SK-N-SH (cell line): ENCODE measurements at regions not wholly inside any gene's neighbourhood (a gene's known extent, or its start where the extent isn't known, plus 50 kb on each side); places are given as distances from the start of the nearest gene placed in this dataset.
A peak's percentile ranks its signal among the peaks of the same experiment; 100 is the strongest.

Experiments
- CTCF ChIP-seq: fragments of 200-600 bp; sonication (generic); IDR thresholded peaks from 2 replicates; pipeline ENCODE4 v1.6.1; 2017; ENCODE audit warnings: antibody characterized with exemption, mild to moderate bottlenecking, moderate library complexity
- EP300 ChIP-seq, 2 experiments: IDR thresholded peaks; 2 replicates each; pipeline versions ENCODE4 v1.4.0 to v1.6.1; 2012; ENCODE audit warnings: borderline replicate concordance in 1 of 2, low read depth in 1 of 2, low read length in 1 of 2
- FOXJ3 ChIP-seq: sonication (generic); formaldehyde crosslinking; IDR thresholded peaks from 2 replicates; pipeline ENCODE4 v1.5.1; 2020; ENCODE audit warnings: mild to moderate bottlenecking, missing genetic modification reagents
- FOXM1 ChIP-seq: IDR thresholded peaks from 2 replicates; pipeline ENCODE4 v1.4.0; 2012; ENCODE audit warnings: low read depth, mild to moderate bottlenecking
- MAX ChIP-seq: IDR thresholded peaks from 2 replicates; pipeline ENCODE4 v1.4.0; 2012; ENCODE audit warnings: low read depth
- MXI1 ChIP-seq: IDR thresholded peaks from 2 replicates; pipeline ENCODE4 v1.6.1; 2012; ENCODE audit warnings: mild to moderate bottlenecking, low read depth, low read length, improper control_type of control experiment
- NFIC ChIP-seq: IDR thresholded peaks from 2 replicates; pipeline ENCODE4 v1.4.0; 2012; ENCODE audit warnings: borderline replicate concordance
- POLR2AphosphoS5 ChIP-seq: IDR thresholded peaks from 2 replicates; pipeline ENCODE4 v1.6.1; 2012; ENCODE audit warnings: low read depth, low read length
- RAD21 ChIP-seq: IDR thresholded peaks from 2 replicates; pipeline ENCODE4 v1.6.1; 2012; ENCODE audit warnings: mild to moderate bottlenecking, low read length
- RFX5 ChIP-seq: IDR thresholded peaks from 2 replicates; pipeline ENCODE4 v1.6.1; 2012; ENCODE audit warnings: mild to moderate bottlenecking, improper control_type of control experiment, low read length
- RXRA ChIP-seq: IDR thresholded peaks from 2 replicates; pipeline ENCODE4 v1.4.0; 2012; ENCODE audit warnings: low read depth, mild to moderate bottlenecking, borderline replicate concordance
- SMC3 ChIP-seq: IDR thresholded peaks from 2 replicates; pipeline ENCODE4 v1.6.1; 2012; ENCODE audit warnings: low read depth, low read length, improper control_type of control experiment
- TAF1 ChIP-seq: IDR thresholded peaks from 2 replicates; pipeline ENCODE4 v1.6.1; 2012; ENCODE audit warnings: low read depth, mild to moderate bottlenecking, low read length, moderate library complexity, borderline replicate concordance
- YY1 ChIP-seq: IDR thresholded peaks from 2 replicates; pipeline ENCODE4 v1.4.0; 2012; ENCODE audit warnings: low read depth, mild to moderate bottlenecking

DNA sequence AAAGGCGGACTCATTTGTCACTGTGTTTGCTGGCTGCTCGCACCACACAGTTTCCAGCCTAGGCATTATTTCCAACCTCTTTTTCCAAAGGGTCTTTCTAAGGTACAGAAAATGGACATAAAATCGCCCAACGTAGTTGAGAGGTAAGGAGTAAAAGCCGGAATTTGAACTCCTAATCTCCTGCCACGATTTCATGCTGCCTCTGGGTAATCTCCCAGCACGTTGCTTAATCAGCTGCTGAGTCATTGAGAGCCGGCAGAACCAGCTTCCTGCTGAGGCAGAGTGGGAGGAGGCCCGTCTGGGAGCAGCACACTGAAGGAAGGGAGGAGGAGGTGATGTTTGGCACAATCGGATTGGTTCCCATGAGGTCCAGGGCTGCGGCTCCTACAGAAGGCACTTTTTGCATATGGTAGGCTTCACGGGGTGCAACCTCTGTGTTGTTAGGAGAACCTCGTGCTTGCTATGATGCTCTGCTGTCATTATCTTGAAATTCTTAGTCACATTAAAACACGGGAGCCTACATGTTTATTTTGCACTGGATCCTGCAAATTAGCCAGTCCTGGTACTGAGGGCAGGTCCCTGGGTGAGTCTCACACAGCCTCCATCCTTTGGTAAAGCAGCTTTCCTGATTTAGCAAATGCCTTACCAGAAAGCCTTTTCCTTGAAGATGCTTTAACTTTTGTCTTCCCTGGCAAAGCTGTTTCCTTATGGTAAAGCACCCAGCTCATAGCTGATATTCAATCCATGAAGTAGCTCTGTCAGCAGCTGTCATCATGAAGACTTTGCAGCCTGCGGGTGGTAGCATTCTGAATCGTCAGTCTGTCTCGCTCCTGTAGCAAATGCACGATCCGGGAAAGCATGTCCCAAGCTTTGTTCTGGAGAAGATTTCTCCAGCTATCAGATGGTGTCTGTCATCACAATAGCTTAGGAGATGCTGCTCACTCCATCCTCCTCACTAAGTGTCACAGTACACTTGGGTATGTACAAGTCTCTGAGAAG, 191.6 kb upstream of the MSX2 start:
- no peak for TF ChIP-seq CTCF
- TF ChIP-seq NFIC: no peak; the same call in 1 of the 2 replicates
- peak; percentile 71; the same call in 1 of the 2 replicates for TF ChIP-seq POLR2AphosphoS5
- TF ChIP-seq SMC3: no peak
- peak; percentile 35; the same call in 1 of the 2 replicates for TF ChIP-seq YY1
- peak in 1 of 2 experiments; percentile 69; a peak in 2 of 4 replicates for TF ChIP-seq EP300 (IDR thresholded peaks at IDR 0.05; ENCODE audit: borderline replicate concordance in 1 of 2, low read depth in 1 of 2, low read length in 1 of 2)
- no peak for TF ChIP-seq RAD21
- TF ChIP-seq MAX: peak; percentile 94
- no peak for TF ChIP-seq MXI1
- TF ChIP-seq RFX5: no peak
- TF ChIP-seq TAF1: no peak; the same call in 1 of the 2 replicates
- TF ChIP-seq RXRA: peak; percentile 47; the same call in 1 of the 2 replicates
- no peak for TF ChIP-seq FOXJ3
- no peak for TF ChIP-seq FOXM1
